ENCODE measurements at regions not wholly inside any gene's neighbourhood (a gene's known extent, or its start where the extent isn't known, plus 50 kb on each side); places are given as distances from the start of the nearest gene placed in this dataset.
"Not testable (repeated sequence)": the region's sequence is repeated elsewhere in the genome, so short reads cannot be mapped to it uniquely, and the experiment has no call there.

GRCh38 chr13:62510906-62511655 lies 1095.4 kb upstream of the PCDH20 start:
- CTCF ChIA-PET, result no interaction called here
- no peaks in the 10 kb centered on the region for H3K36me3 Mint-ChIP-seq
- H3K27ac Mint-ChIP-seq, result no peak overlapping the region
- no peaks in the 10 kb centered on the region for H3K27me3 Mint-ChIP-seq
- no peaks in the 10 kb centered on the region for H3K4me1 Mint-ChIP-seq
- no peak for DNase-seq
- H3K4me3 Mint-ChIP-seq, result no peak overlapping the region
- H3K9me3 Mint-ChIP-seq, result no peaks in the 10 kb centered on the region

- Mint-ChIP-seq H3K4me1 (no peaks in the 10 kb centered on the region), H3K9me3 (no peaks in the 10 kb centered on the region), H3K36me3 (no peaks in the 10 kb centered on the region), H3K27ac (no peak overlapping the region), H3K4me3 (no peak overlapping the region), H3K27me3 (no peaks in the 10 kb centered on the region)
- CTCF ChIA-PET, result no interaction called here
- no peak for DNase-seq
These were observed 1086.9 kb upstream of the PCDH20 start for GRCh38 chr13:62502588-62502987.

DNA sequence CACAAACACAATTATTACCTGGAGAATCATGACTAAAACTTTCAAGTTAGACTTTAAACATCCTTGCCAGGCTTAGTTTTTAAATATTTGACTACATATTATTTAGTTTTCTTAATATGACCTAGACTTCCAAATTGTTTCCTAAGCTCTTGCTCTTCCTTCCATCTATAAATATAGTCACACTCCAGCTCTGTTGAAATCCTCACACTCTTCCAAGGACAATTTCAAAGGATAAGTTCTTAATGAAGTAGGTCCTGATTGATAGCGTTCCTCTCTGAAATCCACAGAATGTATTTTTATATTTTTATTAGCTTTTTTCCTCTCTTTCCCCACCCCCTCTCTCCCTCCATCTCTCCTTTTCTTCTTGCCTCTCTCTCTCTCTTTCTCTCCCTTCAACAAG lies 1074.1 kb upstream of the PCDH20 start:
- no peak for DNase-seq
- H3K9me3 Mint-ChIP-seq, result no peaks in the 10 kb centered on the region
- no peak overlapping the region for H3K4me3 Mint-ChIP-seq
- H3K4me1 Mint-ChIP-seq, result no peaks in the 10 kb centered on the region
- CTCF ChIA-PET, result no interaction called here
- no peaks in the 10 kb centered on the region for H3K36me3 Mint-ChIP-seq
- no peak overlapping the region for H3K27ac Mint-ChIP-seq
- no peaks in the 10 kb centered on the region for H3K27me3 Mint-ChIP-seq

GRCh38 chr13:62483774-62484173 lies 1068.1 kb upstream of the PCDH20 start:
- Mint-ChIP-seq H3K27ac (no peak overlapping the region), H3K9me3 (no peaks in the 10 kb centered on the region), H3K4me1 (no peaks in the 10 kb centered on the region), H3K36me3 (no peaks in the 10 kb centered on the region), H3K27me3 (no peaks in the 10 kb centered on the region), H3K4me3 (no peak overlapping the region)
- CTCF ChIA-PET, result no interaction called here
- no peak for DNase-seq

- CTCF ChIA-PET, result no interaction called here
- H3K27me3 Mint-ChIP-seq, result no peaks in the 10 kb centered on the region
- H3K4me3 Mint-ChIP-seq, result no peak overlapping the region
- no peak for DNase-seq
- H3K9me3 Mint-ChIP-seq, result no peaks in the 10 kb centered on the region
- no peaks in the 10 kb centered on the region for H3K36me3 Mint-ChIP-seq
- H3K27ac Mint-ChIP-seq, result no peak overlapping the region
- no peaks in the 10 kb centered on the region for H3K4me1 Mint-ChIP-seq
These were observed 1066.7 kb upstream of the PCDH20 start for GRCh38 chr13:62482351-62482750.

GRCh38 chr13:62473944-62474237 lies 1058.2 kb upstream of the PCDH20 start:
- Mint-ChIP-seq H3K9me3 (peaks cover 6% of the 10 kb centered on the region), H3K4me3 (no peak overlapping the region), H3K27me3 (no peaks in the 10 kb centered on the region), H3K27ac (no peak overlapping the region), H3K4me1 (no peaks in the 10 kb centered on the region), H3K36me3 (no peaks in the 10 kb centered on the region)
- no peak for DNase-seq
- CTCF ChIA-PET, result no interaction called here

DNA sequence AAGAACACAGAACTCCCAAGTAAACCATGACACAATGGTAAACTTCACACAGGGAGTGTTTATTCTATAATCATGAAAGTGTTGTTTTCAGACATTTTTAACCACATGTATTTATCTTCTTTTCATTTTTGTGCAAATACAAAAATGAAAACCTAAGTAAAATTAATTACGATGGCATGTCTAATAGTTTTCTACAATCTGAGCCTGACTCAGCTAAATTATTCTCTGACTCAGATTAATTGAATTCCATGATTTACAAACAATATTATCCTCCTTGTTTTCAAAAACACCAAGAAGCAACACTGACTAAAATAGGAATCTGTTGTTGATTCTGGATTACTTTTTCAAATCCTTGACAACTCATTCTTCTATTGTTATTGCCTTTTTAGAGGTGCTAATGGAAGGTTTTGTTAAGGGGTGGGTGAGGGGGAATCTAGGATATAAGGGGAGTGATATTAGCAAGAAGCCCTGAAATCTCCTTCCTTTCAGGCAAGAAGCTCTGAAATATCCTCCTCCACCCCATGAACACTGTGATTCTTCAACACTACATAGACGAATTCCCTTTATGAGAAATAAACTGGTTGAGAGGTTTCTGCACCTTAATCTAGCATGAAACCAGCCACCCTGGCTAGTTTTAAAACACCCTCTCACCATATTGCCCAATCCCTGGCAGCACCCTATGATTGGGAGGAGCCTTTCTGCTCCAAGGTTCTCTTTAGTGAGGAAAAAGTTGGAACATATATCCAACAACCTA lies 1057.7 kb upstream of the PCDH20 start:
- no peak overlapping the region for H3K4me3 Mint-ChIP-seq
- no peak for DNase-seq
- no peaks in the 10 kb centered on the region for H3K36me3 Mint-ChIP-seq
- H3K27me3 Mint-ChIP-seq, result no peaks in the 10 kb centered on the region
- CTCF ChIA-PET, result no interaction called here
- H3K9me3 Mint-ChIP-seq, result peaks cover 6% of the 10 kb centered on the region
- no peak overlapping the region for H3K27ac Mint-ChIP-seq
- no peaks in the 10 kb centered on the region for H3K4me1 Mint-ChIP-seq

- CTCF ChIA-PET, result interaction anchor here (1.0 kb wide), 1 partner anchor 10 kb away, joined by 3 read pairs; no protein-coding TSS in a partner anchor
- no peaks in the 10 kb centered on the region for H3K27me3 Mint-ChIP-seq
- H3K36me3 Mint-ChIP-seq, result no peaks in the 10 kb centered on the region
- no peak for DNase-seq
- H3K9me3 Mint-ChIP-seq, result peaks cover 4% of the 10 kb centered on the region
- H3K4me3 Mint-ChIP-seq, result no peak overlapping the region
- H3K4me1 Mint-ChIP-seq, result no peaks in the 10 kb centered on the region
- H3K27ac Mint-ChIP-seq, result no peak overlapping the region
These were observed 1038.1 kb upstream of the PCDH20 start for GRCh38 chr13:62453761-62454160.

DNA sequence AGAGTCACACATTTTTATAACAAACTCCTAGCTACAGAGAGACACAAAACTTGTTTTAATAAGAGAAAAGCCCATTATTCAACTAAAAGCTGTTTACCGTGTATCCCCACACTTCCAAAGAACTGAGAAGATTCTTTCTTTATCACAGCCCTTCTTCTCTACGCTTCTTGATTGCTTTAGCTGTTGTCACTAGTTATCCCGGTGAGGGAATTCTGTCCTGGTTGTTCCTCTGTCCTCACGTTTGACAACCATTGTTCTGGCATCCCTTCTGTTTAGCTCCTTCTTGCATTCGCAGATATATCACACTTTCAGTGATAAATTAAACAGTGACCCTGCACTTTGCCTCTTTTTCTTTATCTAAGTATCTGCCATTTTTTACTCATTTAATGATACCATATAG lies 1035.1 kb upstream of the PCDH20 start:
- no peaks in the 10 kb centered on the region for H3K4me1 Mint-ChIP-seq
- DNase-seq, result no peak
- H3K9me3 Mint-ChIP-seq, result peaks cover 9% of the 10 kb centered on the region
- CTCF ChIA-PET, result no interaction called here
- no peak overlapping the region for H3K27ac Mint-ChIP-seq
- H3K4me3 Mint-ChIP-seq, result no peak overlapping the region
- H3K36me3 Mint-ChIP-seq, result no peaks in the 10 kb centered on the region
- H3K27me3 Mint-ChIP-seq, result no peaks in the 10 kb centered on the region

GRCh38 chr13:62447771-62448382 lies 1032.2 kb upstream of the PCDH20 start:
- H3K4me3 Mint-ChIP-seq, CTCF ChIA-PET: not testable (repeated sequence)

GRCh38 chr13:62444805-62445204 lies 1029.2 kb upstream of the PCDH20 start:
- CTCF ChIA-PET, result no interaction called here
- H3K4me3 Mint-ChIP-seq, result no peak overlapping the region
- no peak for DNase-seq
- no peaks in the 10 kb centered on the region for H3K4me1 Mint-ChIP-seq
- peaks cover 7% of the 10 kb centered on the region for H3K9me3 Mint-ChIP-seq
- H3K27me3 Mint-ChIP-seq, result no peaks in the 10 kb centered on the region
- no peaks in the 10 kb centered on the region for H3K36me3 Mint-ChIP-seq
- no peak overlapping the region for H3K27ac Mint-ChIP-seq

More at GRCh38 chr13:62447771-62448382, 1032.2 kb upstream of the PCDH20 start:
- not testable (repeated sequence) for H3K4me1 Mint-ChIP-seq, DNase-seq, H3K27ac Mint-ChIP-seq, H3K36me3 Mint-ChIP-seq, H3K27me3 Mint-ChIP-seq, H3K9me3 Mint-ChIP-seq

- DNase-seq, result no peak
- Mint-ChIP-seq H3K4me1 (no peaks in the 10 kb centered on the region), H3K27me3 (no peaks in the 10 kb centered on the region), H3K4me3 (no peak overlapping the region), H3K9me3 (no peaks in the 10 kb centered on the region), H3K36me3 (no peaks in the 10 kb centered on the region), H3K27ac (no peak overlapping the region)
- CTCF ChIA-PET, result no interaction called here
These were observed 1018.4 kb upstream of the PCDH20 start for GRCh38 chr13:62434081-62434480.

- no peaks in the 10 kb centered on the region for H3K4me1 Mint-ChIP-seq
- no peaks in the 10 kb centered on the region for H3K36me3 Mint-ChIP-seq
- DNase-seq, result no peak
- CTCF ChIA-PET, result no interaction called here
- no peak overlapping the region for H3K27ac Mint-ChIP-seq
- no peaks in the 10 kb centered on the region for H3K9me3 Mint-ChIP-seq
- H3K27me3 Mint-ChIP-seq, result no peaks in the 10 kb centered on the region
- no peak overlapping the region for H3K4me3 Mint-ChIP-seq
These were observed 1018.0 kb upstream of the PCDH20 start for GRCh38 chr13:62433660-62434059.

DNA sequence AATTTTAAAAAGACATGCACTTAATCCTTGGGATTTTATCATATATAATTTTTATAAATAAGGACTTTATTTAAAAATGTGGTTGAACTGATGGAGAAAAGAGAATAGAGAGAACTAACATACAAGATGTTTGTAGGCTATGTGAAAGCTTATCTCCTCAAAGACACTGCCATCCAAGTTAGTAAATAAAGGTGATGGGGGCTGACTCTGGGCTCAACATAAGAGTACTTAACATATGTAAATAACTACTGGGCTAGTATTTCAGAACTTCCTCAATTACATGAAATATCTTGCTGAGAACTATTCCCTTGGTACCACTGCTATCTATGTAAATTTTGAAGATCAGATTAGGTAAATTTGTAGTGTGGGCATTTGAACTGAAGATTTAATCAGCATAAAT lies 1017.3 kb upstream of the PCDH20 start:
- Mint-ChIP-seq H3K9me3 (no peaks in the 10 kb centered on the region), H3K4me3 (no peak overlapping the region), H3K36me3 (no peaks in the 10 kb centered on the region), H3K27me3 (no peaks in the 10 kb centered on the region), H3K27ac (no peak overlapping the region), H3K4me1 (no peaks in the 10 kb centered on the region)
- no peak for DNase-seq
- CTCF ChIA-PET, result no interaction called here

- CTCF ChIA-PET, result no interaction called here
- Mint-ChIP-seq H3K9me3 (no peaks in the 10 kb centered on the region), H3K36me3 (no peaks in the 10 kb centered on the region), H3K27ac (no peak overlapping the region), H3K27me3 (no peaks in the 10 kb centered on the region), H3K4me1 (no peaks in the 10 kb centered on the region), H3K4me3 (no peak overlapping the region)
- no peak for DNase-seq
These were observed 1016.6 kb upstream of the PCDH20 start for GRCh38 chr13:62432295-62432694.

Measured in activated naive CD4-positive, alpha-beta T cell treated with anti-CD3 and anti-CD28 coated beads, Interleukin-2, amount 10 ng/mL, durations not matched to agents 7 days and 5 days (primary cell).